ENCODE measurements at regions not wholly inside any gene's neighbourhood (a gene's known extent, or its start where the extent isn't known, plus 50 kb on each side); places are given as distances from the start of the nearest gene placed in this dataset.
A peak's percentile ranks its signal among the peaks of the same experiment; 100 is the strongest.

GRCh38 chr13:99442273-99442895 lies 58.9 kb upstream of the TM9SF2 start:
- no peaks in the 10 kb centered on the region for H3K36me3 Mint-ChIP-seq (ENCODE audit: insufficient read depth, unreplicated experiment)
- Histone ChIP-seq H3K36me3 (ENCODE audit: control insufficient read depth, insufficient read depth, low read length) (no peaks in the 10 kb centered on the region), H3K4me3 (ENCODE audit: low read depth, low read length) (no peak overlapping the region), H3K4me1 (no peaks in the 10 kb centered on the region), H3K9me3 (no peaks in the 10 kb centered on the region), H3K27me3 (replicated peaks; ENCODE audit: control insufficient read depth, insufficient read depth, low read length) (no peaks in the 10 kb centered on the region)
- H3K27ac Mint-ChIP-seq (ENCODE audit: unreplicated experiment), result no peak overlapping the region
- DNase-seq, result peak in 1 of 2 experiments; percentile 69
- peak; percentile 92 to 95 for TF ChIP-seq CTCF (IDR thresholded peaks at IDR 0.05; ENCODE audit: insufficient read depth in 1 of 2, low read depth in 1 of 2, low read length in 1 of 2, severe bottlenecking in 1 of 2, unreplicated experiment in 1 of 2)
- CTCF ChIA-PET, result no interaction called here
- H3K4me1 Mint-ChIP-seq (ENCODE audit: low read depth, unreplicated experiment), result no peaks in the 10 kb centered on the region
- peaks cover 5% of the 10 kb centered on the region for H3K27me3 Mint-ChIP-seq (ENCODE audit: insufficient read depth, unreplicated experiment)
- intact Hi-C loops (cut with micrococcal nuclease; ENCODE audit: unreplicated experiment), result loop anchor here (1.0 to 2.0 kb wide), 4 partner anchors 56 to 214 kb away; no protein-coding TSS in a partner anchor
- no peaks in the 10 kb centered on the region for H3K9me3 Mint-ChIP-seq (ENCODE audit: unreplicated experiment)
- H3K4me3 Mint-ChIP-seq (ENCODE audit: unreplicated experiment), result no peak overlapping the region
- POLR2A ChIA-PET, result no interaction called here
- BruUV-seq (replicated peaks), result no TSS peak

GRCh38 chr13:99446242-99446641 lies 55.0 kb upstream of the TM9SF2 start:
- BruUV-seq (replicated peaks), result no TSS peak
- POLR2A ChIA-PET, result no interaction called here
- Mint-ChIP-seq H3K36me3 (ENCODE audit: insufficient read depth, unreplicated experiment) (no peaks in the 10 kb centered on the region), H3K27me3 (ENCODE audit: insufficient read depth, unreplicated experiment) (peaks cover 2% of the 10 kb centered on the region), H3K27ac (ENCODE audit: unreplicated experiment) (no peak overlapping the region), H3K4me1 (ENCODE audit: low read depth, unreplicated experiment) (no peaks in the 10 kb centered on the region), H3K4me3 (ENCODE audit: unreplicated experiment) (no peak overlapping the region), H3K9me3 (ENCODE audit: unreplicated experiment) (no peaks in the 10 kb centered on the region)
- Histone ChIP-seq H3K4me3 (ENCODE audit: low read depth, low read length) (no peak overlapping the region), H3K27me3 (replicated peaks; ENCODE audit: control insufficient read depth, insufficient read depth, low read length) (no peaks in the 10 kb centered on the region), H3K4me1 (no peaks in the 10 kb centered on the region), H3K9me3 (no peaks in the 10 kb centered on the region), H3K36me3 (ENCODE audit: control insufficient read depth, insufficient read depth, low read length) (no peaks in the 10 kb centered on the region)
- CTCF ChIA-PET, result interaction anchor here (0.6 to 1.5 kb wide), 6 partner anchors 9 to 504 kb away, joined by 3 to 6 read pairs (median 4); no protein-coding TSS in a partner anchor
- TF ChIP-seq CTCF (IDR thresholded peaks at IDR 0.05; ENCODE audit: insufficient read depth in 1 of 2, low read depth in 1 of 2, low read length in 1 of 2, severe bottlenecking in 1 of 2, unreplicated experiment in 1 of 2), result peak in 1 of 2 experiments; percentile 63
- intact Hi-C loops (cut with micrococcal nuclease; ENCODE audit: unreplicated experiment), result no loop called here
- DNase-seq, result peak in 1 of 2 experiments; percentile 57

- ChIA-PET CTCF (no interaction called here), POLR2A (no interaction called here)
- no peak overlapping the region for H3K4me3 ChIP-seq (ENCODE audit: low read depth, low read length)
- H3K4me1 ChIP-seq, result no peaks in the 10 kb centered on the region
- no TSS peak for BruUV-seq (replicated peaks)
- H3K27me3 ChIP-seq (replicated peaks; ENCODE audit: control insufficient read depth, insufficient read depth, low read length), result no peaks in the 10 kb centered on the region
- H3K9me3 ChIP-seq, result no peaks in the 10 kb centered on the region
- Mint-ChIP-seq H3K4me1 (ENCODE audit: low read depth, unreplicated experiment) (no peaks in the 10 kb centered on the region), H3K27ac (ENCODE audit: unreplicated experiment) (no peak overlapping the region), H3K9me3 (ENCODE audit: unreplicated experiment) (no peaks in the 10 kb centered on the region), H3K27me3 (ENCODE audit: insufficient read depth, unreplicated experiment) (no peaks in the 10 kb centered on the region), H3K36me3 (ENCODE audit: insufficient read depth, unreplicated experiment) (no peaks in the 10 kb centered on the region), H3K4me3 (ENCODE audit: unreplicated experiment) (no peak overlapping the region)
- H3K36me3 ChIP-seq (ENCODE audit: control insufficient read depth, insufficient read depth, low read length), result no peaks in the 10 kb centered on the region
- intact Hi-C loops (cut with micrococcal nuclease; ENCODE audit: unreplicated experiment), result no loop called here
- no peak for TF ChIP-seq CTCF (IDR thresholded peaks at IDR 0.05; ENCODE audit: insufficient read depth in 1 of 2, low read depth in 1 of 2, low read length in 1 of 2, severe bottlenecking in 1 of 2, unreplicated experiment in 1 of 2)
- DNase-seq, result no peak
These were observed 52.7 kb upstream of the TM9SF2 start for GRCh38 chr13:99448546-99448945.
